Small intestine (tissue), 7 donors: ENCODE measurements at regions not wholly inside any gene's neighbourhood (a gene's known extent, or its start where the extent isn't known, plus 50 kb on each side); places are given as distances from the start of the nearest gene placed in this dataset.
"Not testable (repeated sequence)": the region's sequence is repeated elsewhere in the genome, so short reads cannot be mapped to it uniquely, and the experiment has no call there.

Experiments
- DNase-seq, 2 donors: peaks; one replicate each; pipeline versions ENCODE4 v3.0.0 to v3.0.0-alpha.2; 2013
- FAIRE-seq: peaks from 2 replicates; lab custom pipeline; 2012; peaks lifted over from hg19 to GRCh38; lab: Jason Lieb, UNC
- H3K27ac ChIP-seq, 3 donors: one replicate each; pipeline ENCODE4 v1.5.1; 2013; ENCODE audit warnings: low read length in 2 of 3, mild to moderate bottlenecking in 2 of 3, control low read depth in 1 of 3, inconsistent platforms in 1 of 3, low read depth in 1 of 3, moderate library complexity in 1 of 3
- H3K27me3 ChIP-seq, 3 donors: one replicate each; pipeline ENCODE4 v1.6.1; 2013; ENCODE audit warnings: low read length in 3 of 3, inconsistent platforms in 1 of 3; ENCODE audit not compliant: control insufficient read depth in 3 of 3, insufficient read depth in 3 of 3
- H3K36me3 ChIP-seq, 3 donors: one replicate each; pipeline ENCODE4 v1.6.1; 2013; ENCODE audit warnings: low read length in 3 of 3, inconsistent platforms in 1 of 3, low read depth in 1 of 3, mild to moderate bottlenecking in 1 of 3, moderate library complexity in 1 of 3; ENCODE audit not compliant: control insufficient read depth in 3 of 3, insufficient read depth in 2 of 3
- H3K4me1 ChIP-seq, 3 donors: one replicate each; pipeline ENCODE4 v1.6.1; 2013; ENCODE audit warnings: low read length in 2 of 3, inconsistent platforms in 1 of 3, low read depth in 1 of 3, mild to moderate bottlenecking in 1 of 3, moderate library complexity in 1 of 3; ENCODE audit not compliant: control insufficient read depth in 3 of 3, insufficient read depth in 2 of 3
- H3K4me3 ChIP-seq, 3 donors: one replicate each; pipeline ENCODE4 v1.5.1; 2013; ENCODE audit warnings: low read length in 3 of 3, control low read depth in 1 of 3, inconsistent platforms in 1 of 3, low read depth in 1 of 3, mild to moderate bottlenecking in 1 of 3, moderate library complexity in 1 of 3
- H3K9me3 ChIP-seq, 2 donors: one replicate each; pipeline ENCODE4 v1.6.1; 2013; ENCODE audit warnings: low read depth in 1 of 2, low read length in 1 of 2; ENCODE audit not compliant: control insufficient read depth in 2 of 2, insufficient read depth in 1 of 2
- WGBS, 3 donors: extraction: QIAGEN DNeasy Blood & Tissue Kit; methylation state at CpG; one replicate each; pipeline ENCODE4 v1.1.7; 2013; 5-methylcytosine and 5-hydroxymethylcytosine counted together
- donor health status: healthy with polysubstance abuse.
- donor health status: control.
- donor health status: control.
- donor health status: Bipolar disorder and iron deficiency.
- donor health status: healthy.

DNA sequence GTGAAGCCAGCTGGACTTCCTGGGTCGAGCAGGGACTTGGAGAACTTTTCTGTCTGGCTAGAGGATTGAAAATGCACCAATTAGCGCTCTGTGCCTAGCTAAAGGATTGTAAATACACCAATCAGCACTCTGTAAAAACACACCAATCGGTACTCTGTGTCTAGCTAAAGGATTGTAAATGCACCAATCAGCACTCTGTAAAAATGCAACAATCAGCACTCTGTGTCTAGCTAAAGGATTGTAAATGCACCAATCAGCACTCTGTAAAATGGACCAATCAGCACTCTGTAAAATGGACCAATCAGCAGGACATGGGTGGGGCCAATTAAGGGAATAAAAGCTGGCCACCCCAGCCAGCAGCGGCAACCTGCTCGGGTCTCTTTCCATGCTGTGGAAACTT is 97.3 kb upstream of the GALNT15 start:
- H3K4me1 ChIP-seq, H3K27ac ChIP-seq, FAIRE-seq, H3K36me3 ChIP-seq, H3K27me3 ChIP-seq, DNase-seq, H3K4me3 ChIP-seq: not testable (repeated sequence)
- peaks cover 0 to 11% of the 10 kb centered on the region in 2 donors for H3K9me3 ChIP-seq
- WGBS, 3 donors: 76 to 91% (median 86%) methylated on average over 5 of the region's 5 CpGs

DNA sequence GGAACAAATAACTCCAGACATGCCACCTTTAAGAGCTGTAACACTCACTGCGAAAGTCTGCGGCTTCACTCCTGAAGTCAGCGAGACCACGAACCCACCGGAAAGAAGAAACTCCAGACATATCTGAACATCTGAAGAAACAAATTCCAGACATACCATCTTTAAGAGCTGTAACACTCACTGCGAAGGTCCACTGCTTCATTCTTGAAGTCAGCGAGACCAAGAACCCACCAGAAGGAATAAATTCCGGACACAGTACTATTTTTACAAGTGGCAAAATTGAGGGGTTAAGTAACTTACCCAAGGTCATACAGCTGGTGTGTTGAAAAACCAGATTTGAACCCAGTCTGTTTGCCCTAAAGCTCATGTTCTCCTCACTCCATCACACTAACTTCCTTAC is 96.8 kb upstream of the GALNT15 start:
- not testable (repeated sequence) for H3K27me3 ChIP-seq, H3K4me1 ChIP-seq, H3K27ac ChIP-seq, H3K36me3 ChIP-seq, FAIRE-seq, DNase-seq, H3K4me3 ChIP-seq
- WGBS, 3 donors: 82 to 84% (median 82%) methylated on average over 8 of the region's 8 CpGs
- H3K9me3 ChIP-seq: peaks cover 0 to 11% of the 10 kb centered on the region in 2 donors

DNA sequence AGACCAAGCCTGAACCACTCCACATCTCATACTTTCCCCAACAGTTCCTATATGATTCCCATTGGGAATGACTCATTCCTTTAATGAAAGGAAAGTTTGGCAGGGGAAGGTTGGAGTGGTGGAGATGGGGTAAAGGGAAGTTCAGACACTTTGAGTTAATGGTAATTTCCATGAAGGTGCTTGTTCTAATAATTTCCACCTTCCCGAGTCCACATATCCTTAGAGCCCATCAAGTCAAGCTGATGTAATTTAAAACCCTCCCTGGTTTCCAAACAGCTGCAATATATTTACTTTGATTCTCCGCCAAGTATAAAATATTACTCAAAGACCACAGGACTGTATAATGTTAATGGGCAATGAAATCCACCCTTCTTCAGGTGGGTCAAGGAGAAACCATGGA is 95.0 kb upstream of the GALNT15 start:
- DNase-seq (no peak), FAIRE-seq (no peak)
- WGBS, 3 donors: 86 to 92% (median 90%) methylated on average over 2 of the region's 2 CpGs
- H3K4me3 ChIP-seq: no peak overlapping the region
- H3K36me3 ChIP-seq: no peaks in the 10 kb centered on the region
- no peak overlapping the region for H3K27ac ChIP-seq
- no peaks in the 10 kb centered on the region for H3K27me3 ChIP-seq
- peaks cover 0 to 11% of the 10 kb centered on the region in 2 donors for H3K9me3 ChIP-seq
- no peaks in the 10 kb centered on the region for H3K4me1 ChIP-seq

DNA sequence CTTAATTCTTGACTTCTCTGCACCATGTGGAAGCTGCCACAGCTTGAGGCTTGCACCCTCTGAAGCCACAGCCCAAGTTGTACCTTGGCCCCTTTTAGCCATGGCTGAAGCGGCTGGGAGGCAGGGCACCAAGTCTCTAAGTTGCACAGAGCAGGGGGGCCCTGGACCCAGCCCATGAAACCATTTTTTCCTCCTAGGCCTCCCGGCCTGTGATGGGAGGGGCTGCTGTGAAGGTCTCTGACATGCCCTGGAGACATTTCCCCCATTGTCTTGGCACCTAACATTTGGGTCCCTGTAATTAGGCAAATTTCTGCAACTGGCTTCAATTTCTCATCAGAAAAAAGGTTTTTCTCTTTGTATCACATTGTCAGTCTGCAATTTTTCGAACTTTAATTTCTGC is 92.8 kb upstream of the GALNT15 start:
- H3K4me1 ChIP-seq: no peaks in the 10 kb centered on the region
- no peak overlapping the region for H3K27ac ChIP-seq
- H3K9me3 ChIP-seq: peaks cover 0 to 9% of the 10 kb centered on the region in 2 donors
- no peaks in the 10 kb centered on the region for H3K36me3 ChIP-seq
- no peak for FAIRE-seq
- no peaks in the 10 kb centered on the region for H3K27me3 ChIP-seq
- no peak for DNase-seq
- H3K4me3 ChIP-seq: no peak overlapping the region
- 63 to 72% (median 67%) methylated on average over 3 of the region's 3 CpGs for WGBS, 3 donors

DNA sequence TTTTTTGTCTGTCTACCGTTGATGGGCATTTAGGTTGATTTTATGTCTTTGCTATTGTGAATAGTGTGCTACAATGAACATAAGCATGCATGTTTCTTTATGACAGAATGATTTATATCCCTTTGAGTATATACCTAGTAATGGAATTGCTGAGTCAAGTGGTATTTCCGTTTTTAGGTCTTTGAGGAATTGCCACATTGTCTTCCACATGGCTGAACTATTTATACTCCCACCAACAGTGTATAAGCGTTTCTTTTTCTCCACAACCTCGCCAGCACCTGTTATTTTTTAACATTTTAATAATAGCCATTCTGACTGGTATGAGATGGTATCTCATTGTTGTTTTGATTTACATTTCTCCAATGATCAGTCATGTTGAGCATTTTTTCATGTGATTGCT is 89.6 kb upstream of the GALNT15 start:
- no peaks in the 10 kb centered on the region for H3K4me1 ChIP-seq
- DNase-seq: no peak
- H3K27ac ChIP-seq: no peak overlapping the region
- H3K4me3 ChIP-seq: no peak overlapping the region
- WGBS, 3 donors: 60 to 72% (median 65%) methylated on average over 4 of the region's 4 CpGs
- peaks cover 0 to 5% of the 10 kb centered on the region in 2 donors for H3K9me3 ChIP-seq
- FAIRE-seq: no peak
- no peaks in the 10 kb centered on the region for H3K27me3 ChIP-seq
- H3K36me3 ChIP-seq: no peaks in the 10 kb centered on the region

DNA sequence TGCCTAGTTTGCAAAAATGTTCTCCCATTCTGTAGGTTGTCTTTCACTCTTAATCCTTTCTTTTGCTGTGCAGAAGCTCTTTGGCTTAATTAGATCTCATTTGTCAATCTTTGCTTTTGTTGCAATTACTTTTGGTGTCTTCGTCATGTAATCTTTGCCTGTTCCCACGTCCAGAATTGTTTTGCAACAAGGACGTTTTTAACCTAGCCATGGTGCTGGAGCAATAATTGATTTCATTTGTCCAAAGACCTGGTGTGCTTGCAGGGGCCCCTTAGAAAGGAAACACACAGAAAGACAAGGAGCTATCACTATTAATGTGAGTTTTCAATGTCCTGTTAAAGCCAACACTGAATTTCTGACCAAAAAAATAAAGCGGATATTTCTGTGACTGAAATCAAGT is 89.1 kb upstream of the GALNT15 start:
- Histone ChIP-seq H3K9me3 (peaks cover 0 to 5% of the 10 kb centered on the region in 2 donors), H3K4me1 (no peaks in the 10 kb centered on the region), H3K4me3 (no peak overlapping the region), H3K27me3 (no peaks in the 10 kb centered on the region), H3K36me3 (no peaks in the 10 kb centered on the region), H3K27ac (no peak overlapping the region)
- DNase-seq (no peak), FAIRE-seq (no peak)
- WGBS, 3 donors: 50 to 62% (median 59%) methylated on average over 4 of the region's 4 CpGs

DNA sequence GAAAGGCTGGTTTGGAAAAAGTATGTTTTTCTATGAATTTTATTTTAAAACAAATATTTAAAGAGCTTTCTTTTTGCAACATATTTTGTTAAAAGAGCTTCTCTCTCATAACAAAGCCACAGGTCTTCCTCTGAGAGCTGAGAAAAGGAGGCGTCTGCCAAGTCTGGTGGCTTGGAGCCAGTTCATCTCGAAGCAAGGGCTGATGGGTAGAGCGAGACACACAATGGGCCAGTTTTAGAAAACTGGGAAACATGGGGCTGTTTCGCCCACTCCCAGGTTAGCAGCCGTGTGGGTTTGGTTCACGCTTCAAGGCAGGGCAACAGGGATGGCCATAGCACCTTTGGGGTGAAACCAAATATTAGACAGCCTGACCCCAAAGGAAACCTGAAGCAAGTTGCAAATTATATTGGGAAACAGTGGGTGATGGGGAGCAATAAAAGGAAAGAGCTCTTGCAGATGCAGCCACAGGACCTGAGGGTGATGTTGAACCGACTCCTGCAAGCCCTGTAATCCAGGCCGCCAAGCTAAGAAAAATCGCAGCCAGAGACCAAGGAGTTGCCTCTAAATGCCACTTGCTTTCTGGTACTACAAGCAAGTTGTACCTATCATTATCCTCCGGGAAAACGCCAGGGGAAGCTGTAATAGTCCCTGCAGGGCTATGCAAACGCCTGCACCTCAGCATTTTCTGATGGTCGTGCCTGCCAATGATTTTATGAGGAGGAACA is 88.4 kb upstream of the GALNT15 start:
- Histone ChIP-seq H3K27ac (no peak overlapping the region), H3K36me3 (no peaks in the 10 kb centered on the region), H3K9me3 (peaks cover 0 to 5% of the 10 kb centered on the region in 2 donors), H3K4me1 (no peaks in the 10 kb centered on the region), H3K4me3 (no peak overlapping the region), H3K27me3 (no peaks in the 10 kb centered on the region)
- DNase-seq (no peak), FAIRE-seq (no peak)
- 75 to 84% (median 79%) methylated on average over 13 of the region's 13 CpGs for WGBS, 3 donors

DNA sequence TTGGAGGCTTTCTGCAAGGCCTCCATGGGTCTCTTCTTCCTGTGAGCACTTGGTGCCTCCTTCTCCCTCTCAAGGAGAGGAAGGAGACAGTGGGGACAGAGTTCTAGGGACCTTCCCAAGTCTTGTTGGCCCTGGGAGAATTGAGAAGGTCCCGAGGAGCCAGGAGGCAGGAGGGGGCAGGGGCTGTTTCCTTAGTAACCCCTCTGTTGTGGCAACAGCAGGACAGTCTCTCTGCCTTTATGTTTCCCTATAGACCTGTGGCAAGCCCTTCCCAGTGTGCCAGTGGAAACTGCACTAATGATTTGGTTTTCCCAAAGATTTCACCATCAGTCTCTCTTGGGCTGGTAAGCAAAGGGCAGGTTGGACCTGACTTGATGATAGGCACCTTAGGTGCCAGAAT is 87.8 kb upstream of the GALNT15 start:
- 0 to 41% (median 6%) methylated on average over 1 of the region's 1 CpG for WGBS, 3 donors
- Histone ChIP-seq H3K4me1 (no peaks in the 10 kb centered on the region), H3K27ac (no peak overlapping the region), H3K4me3 (no peak overlapping the region), H3K9me3 (peaks cover 0 to 1% of the 10 kb centered on the region in 2 donors), H3K27me3 (no peaks in the 10 kb centered on the region), H3K36me3 (no peaks in the 10 kb centered on the region)
- FAIRE-seq (no peak), DNase-seq (no peak)

DNA sequence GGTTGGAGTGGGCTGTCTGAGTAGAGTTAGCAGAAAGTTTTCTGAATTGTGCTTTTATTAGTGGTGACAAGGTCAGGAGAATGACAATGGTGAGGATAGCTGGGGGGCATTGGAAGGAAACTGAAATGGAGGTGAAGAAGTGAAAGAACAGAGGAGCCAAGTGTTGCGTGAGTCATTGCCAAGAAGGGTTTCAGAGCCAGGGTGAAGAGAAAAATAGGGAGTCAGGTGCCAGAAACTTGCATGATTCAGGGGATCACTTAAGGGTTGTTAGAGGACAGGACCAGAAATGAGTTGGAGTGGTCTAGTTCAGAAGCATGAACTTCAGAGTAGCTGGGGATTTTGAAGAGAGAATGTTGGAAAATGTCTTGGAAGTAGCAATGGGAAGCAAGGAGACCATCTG is 86.0 kb upstream of the GALNT15 start:
- no peak for FAIRE-seq
- 73 to 95% (median 94%) methylated on average over 1 of the region's 1 CpG for WGBS, 3 donors
- H3K4me1 ChIP-seq: no peaks in the 10 kb centered on the region

More for the DNA sequence above, 86.0 kb upstream of the GALNT15 start:
- DNase-seq: no peak
- Histone ChIP-seq H3K36me3 (no peaks in the 10 kb centered on the region), H3K27me3 (no peaks in the 10 kb centered on the region), H3K9me3 (no peaks in the 10 kb centered on the region), H3K27ac (no peak overlapping the region), H3K4me3 (no peak overlapping the region)
